ENCODE measurements at regions not wholly inside any gene's neighbourhood (a gene's known extent, or its start where the extent isn't known, plus 50 kb on each side); places are given as distances from the start of the nearest gene placed in this dataset.

DNA sequence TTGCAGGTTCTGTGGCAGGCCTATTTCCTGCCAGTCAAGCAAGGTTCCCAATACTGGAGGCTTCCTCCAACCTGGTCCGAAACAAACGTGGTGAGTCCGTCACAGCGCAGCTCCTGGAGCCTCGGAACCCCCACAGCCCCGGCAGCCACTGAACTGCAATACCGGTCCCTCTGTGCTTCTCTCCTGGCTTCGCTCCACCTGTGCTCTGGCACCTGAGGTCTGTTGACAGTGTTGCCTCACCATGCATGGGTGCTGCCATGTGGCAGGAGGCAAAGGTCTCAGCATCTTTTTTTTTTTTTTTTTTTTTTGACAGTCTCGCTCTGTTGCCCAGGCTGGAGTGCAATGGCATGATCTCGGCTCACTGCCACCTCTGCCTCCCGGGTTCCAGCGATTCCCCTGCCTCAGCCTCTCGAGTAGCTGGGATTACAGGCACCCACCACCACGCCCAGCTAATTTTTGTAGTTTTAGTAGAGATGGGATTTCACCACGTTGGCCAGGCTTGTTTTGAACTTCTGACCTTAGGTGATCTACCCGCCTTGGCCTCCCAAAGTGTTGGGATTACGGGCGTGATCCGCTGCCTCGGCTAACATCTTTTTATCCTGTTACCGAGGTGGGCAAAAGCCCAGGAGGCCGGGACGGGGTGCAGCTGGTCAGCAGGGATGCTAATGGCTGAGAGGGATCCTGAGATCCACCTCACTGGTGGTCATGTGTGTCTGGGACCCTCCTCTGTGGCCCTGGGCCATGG, 57.1 kb upstream of the RNU6ATAC start:
- ATAC-seq (no peak), DNase-seq (peak; percentile 44)
- peaks cover 5% of the 10 kb centered on the region for H3K4me1 ChIP-seq
- no peaks in the 10 kb centered on the region for H3K27me3 ChIP-seq (ENCODE audit: low read depth)
- intact Hi-C loops (cut with DNase I) = no loop called here
- no peaks in the 10 kb centered on the region for H3K9me3 ChIP-seq
- no peak overlapping the region for H3K4me3 ChIP-seq
- no peaks in the 10 kb centered on the region for H3K36me3 ChIP-seq
- no peak overlapping the region for H3K27ac ChIP-seq
- TF ChIP-seq, protein P1, sequence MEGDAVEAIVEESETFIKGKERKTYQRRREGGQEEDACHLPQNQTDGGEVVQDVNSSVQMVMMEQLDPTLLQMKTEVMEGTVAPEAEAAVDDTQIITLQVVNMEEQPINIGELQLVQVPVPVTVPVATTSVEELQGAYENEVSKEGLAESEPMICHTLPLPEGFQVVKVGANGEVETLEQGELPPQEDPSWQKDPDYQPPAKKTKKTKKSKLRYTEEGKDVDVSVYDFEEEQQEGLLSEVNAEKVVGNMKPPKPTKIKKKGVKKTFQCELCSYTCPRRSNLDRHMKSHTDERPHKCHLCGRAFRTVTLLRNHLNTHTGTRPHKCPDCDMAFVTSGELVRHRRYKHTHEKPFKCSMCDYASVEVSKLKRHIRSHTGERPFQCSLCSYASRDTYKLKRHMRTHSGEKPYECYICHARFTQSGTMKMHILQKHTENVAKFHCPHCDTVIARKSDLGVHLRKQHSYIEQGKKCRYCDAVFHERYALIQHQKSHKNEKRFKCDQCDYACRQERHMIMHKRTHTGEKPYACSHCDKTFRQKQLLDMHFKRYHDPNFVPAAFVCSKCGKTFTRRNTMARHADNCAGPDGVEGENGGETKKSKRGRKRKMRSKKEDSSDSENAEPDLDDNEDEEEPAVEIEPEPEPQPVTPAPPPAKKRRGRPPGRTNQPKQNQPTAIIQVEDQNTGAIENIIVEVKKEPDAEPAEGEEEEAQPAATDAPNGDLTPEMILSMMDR (IDR thresholded peaks at IDR 0.05) = no peak

DNA sequence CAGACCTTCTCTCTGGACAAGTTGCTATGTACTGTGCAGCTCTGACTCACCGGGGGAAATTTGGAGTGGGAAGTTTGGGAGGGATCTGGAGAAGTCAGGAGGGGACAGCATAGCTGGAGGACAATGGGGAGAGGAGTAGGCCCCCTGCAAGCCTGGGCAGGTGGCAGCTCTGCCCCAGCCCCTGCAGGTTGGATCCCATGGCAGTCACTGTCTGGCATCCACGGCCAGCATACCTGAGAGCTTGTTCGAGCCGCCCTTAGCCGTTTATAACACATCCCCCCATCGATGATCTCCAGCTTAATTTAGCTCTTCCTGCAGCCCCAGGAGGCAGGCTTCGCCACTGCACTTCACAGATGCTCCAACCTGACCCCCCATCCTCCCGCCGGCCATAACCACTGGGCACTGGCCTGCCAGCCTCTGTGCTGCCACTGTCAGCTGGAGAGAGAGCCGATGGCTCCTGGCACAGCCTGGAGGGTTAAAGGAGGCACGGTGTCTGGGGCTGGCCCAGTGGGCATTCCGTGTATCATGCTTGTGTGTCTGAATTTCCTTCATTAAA, 57.7 kb upstream of the RNU6ATAC start:
- intact Hi-C loops (cut with DNase I) = no loop called here
- ATAC-seq = no peak
- H3K4me3 ChIP-seq = no peak overlapping the region
- TF ChIP-seq, protein P1 (IDR thresholded peaks at IDR 0.05) = no peak
- no peaks in the 10 kb centered on the region for H3K36me3 ChIP-seq
- H3K4me1 ChIP-seq = no peaks in the 10 kb centered on the region
- peak; percentile 21 for DNase-seq
- H3K9me3 ChIP-seq = no peaks in the 10 kb centered on the region
- no peaks in the 10 kb centered on the region for H3K27me3 ChIP-seq (ENCODE audit: low read depth)
- no peak overlapping the region for H3K27ac ChIP-seq

DNA sequence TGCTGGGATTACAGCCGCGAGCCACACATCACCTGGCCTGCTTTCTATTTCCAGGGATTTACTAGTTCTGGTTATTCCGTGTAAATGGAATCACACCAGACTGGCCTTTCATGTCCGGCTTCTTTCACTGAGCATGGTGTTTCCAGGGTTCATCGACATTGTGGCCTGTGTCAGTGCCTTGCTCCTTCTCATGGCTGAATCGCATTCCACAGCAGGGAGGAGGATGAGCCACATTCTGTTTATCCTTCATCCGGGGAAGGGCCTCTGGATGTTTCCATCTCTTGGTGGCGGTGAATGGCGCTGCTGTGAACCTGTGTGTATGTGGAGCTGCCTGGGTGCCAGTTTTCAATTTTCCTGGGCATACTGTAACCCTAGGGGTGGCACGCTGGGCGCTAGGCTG, 58.7 kb upstream of the RNU6ATAC start:
- DNase-seq = no peak
- TF ChIP-seq, protein P1 (IDR thresholded peaks at IDR 0.05) = no peak

DNA sequence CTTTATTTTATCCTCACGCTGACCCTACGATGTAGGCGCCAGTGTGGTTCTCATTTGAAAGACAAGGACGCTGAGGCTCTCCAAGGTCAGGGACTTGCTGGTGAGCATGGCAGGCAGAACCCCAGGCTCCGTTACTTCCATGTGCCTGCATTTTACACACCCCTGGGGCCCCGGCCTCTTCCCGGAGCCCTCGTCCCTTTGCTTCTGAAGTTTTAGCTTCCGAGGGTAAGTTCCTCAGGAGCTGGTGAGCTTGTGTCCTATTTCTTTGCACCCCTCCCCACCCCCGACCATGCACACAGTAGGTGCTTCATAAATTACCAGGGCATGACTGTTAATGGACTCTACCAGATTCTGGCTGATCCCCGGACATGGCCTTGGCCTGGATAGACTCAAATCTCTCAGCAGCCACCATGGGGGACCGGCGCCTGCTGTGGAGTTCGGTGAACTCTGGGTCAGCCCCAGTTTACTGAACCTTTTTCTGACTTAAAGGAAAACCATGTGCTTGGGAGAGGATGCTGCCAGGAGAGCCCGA, 59.3 kb upstream of the RNU6ATAC start:
- intact Hi-C loops (cut with DNase I) = no loop called here
- H3K4me1 ChIP-seq = no peaks in the 10 kb centered on the region

More for the DNA sequence above, 58.7 kb upstream of the RNU6ATAC start:
- intact Hi-C loops (cut with DNase I) = no loop called here
- Histone ChIP-seq H3K27ac (no peak overlapping the region), H3K36me3 (no peaks in the 10 kb centered on the region), H3K9me3 (no peaks in the 10 kb centered on the region), H3K4me1 (no peaks in the 10 kb centered on the region), H3K4me3 (no peak overlapping the region), H3K27me3 (ENCODE audit: low read depth) (no peaks in the 10 kb centered on the region)
- no peak for ATAC-seq

DNA sequence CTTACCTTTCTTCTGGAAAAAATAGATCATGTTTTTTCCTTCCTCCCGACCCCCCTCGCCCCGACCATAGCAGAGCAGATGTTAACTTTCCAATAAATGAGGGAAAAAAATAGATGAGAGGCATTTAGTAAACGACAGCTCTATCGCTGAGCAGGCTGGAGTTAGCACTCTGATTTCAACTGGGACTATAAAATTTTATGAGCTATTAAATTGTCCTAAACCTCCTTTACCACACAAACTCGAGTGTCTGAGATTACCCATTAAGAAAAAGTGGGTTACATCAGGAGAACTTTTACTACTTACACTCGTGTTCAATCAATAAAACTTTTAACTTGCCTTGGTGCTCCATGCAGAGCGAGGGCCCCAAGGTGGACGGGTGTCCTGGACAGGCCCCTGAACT, 59.8 kb upstream of the RNU6ATAC start:
- no peak for ATAC-seq
- Histone ChIP-seq H3K4me1 (no peaks in the 10 kb centered on the region), H3K4me3 (no peak overlapping the region), H3K9me3 (no peaks in the 10 kb centered on the region), H3K27me3 (ENCODE audit: low read depth) (no peaks in the 10 kb centered on the region), H3K36me3 (no peaks in the 10 kb centered on the region), H3K27ac (no peak overlapping the region)
- TF ChIP-seq, protein P1 (IDR thresholded peaks at IDR 0.05) = no peak
- no peak for DNase-seq
- intact Hi-C loops (cut with DNase I) = no loop called here

More for the DNA sequence above, 59.3 kb upstream of the RNU6ATAC start:
- no peak overlapping the region for H3K4me3 ChIP-seq
- H3K9me3 ChIP-seq = no peaks in the 10 kb centered on the region
- H3K27ac ChIP-seq = no peak overlapping the region
- H3K36me3 ChIP-seq = no peaks in the 10 kb centered on the region
- no peaks in the 10 kb centered on the region for H3K27me3 ChIP-seq (ENCODE audit: low read depth)
- ATAC-seq (no peak), DNase-seq (peak; percentile 20)
- TF ChIP-seq, protein P1 (IDR thresholded peaks at IDR 0.05) = no peak

Data from lower lobe of right lung (tissue), 2 donors.